ENCODE measurements at regions not wholly inside any gene's neighbourhood (a gene's known extent, or its start where the extent isn't known, plus 50 kb on each side); places are given as distances from the start of the nearest gene placed in this dataset.

DNA sequence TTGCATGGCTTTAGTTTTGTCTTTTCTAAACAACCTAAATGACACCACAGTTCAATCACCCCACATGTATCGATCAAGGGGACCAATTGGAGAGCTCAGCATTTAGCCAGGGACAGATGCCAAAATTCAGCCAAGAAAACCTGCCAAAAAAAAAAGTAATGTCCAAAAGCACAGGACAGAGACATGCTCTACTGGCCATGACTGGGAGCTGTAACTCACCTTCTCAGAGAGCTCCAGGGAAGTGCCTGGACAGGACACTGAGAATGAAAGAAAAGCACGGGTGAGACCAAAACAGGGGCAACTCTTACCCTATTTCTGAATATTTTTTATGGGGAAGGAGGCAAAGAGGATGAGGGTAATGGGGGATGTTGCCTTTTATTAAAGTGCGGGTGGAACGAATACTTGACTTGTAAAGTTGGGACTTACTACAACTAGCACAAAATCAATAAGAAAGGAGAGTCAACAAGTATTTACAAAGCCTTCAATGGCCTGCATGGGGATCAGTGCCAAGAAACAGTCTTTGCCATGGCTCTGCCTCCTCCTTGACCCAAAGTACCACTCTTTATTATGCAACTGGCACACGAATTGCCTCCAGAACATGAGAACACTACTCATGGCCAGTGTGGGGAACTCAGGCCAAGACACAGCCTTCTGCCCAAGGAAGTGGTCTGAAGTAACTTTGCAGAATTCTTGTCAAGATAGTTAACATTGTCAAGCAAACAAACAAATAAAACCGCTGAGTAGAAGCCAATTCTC, 72.9 kb upstream of the HK2 start:
- no peak for DNase-seq

- DNase-seq: no peak
Measured at GRCh38 chr2:74762789-74763188, 71.1 kb upstream of the HK2 start.

- DNase-seq: no peak
Measured at GRCh38 chr2:74763962-74764428, 69.9 kb upstream of the HK2 start.

- no peak for DNase-seq
Measured at GRCh38 chr2:74764429-74765272, 69.3 kb upstream of the HK2 start.

GRCh38 chr2:74766780-74767179, 67.1 kb upstream of the HK2 start:
- no peak for DNase-seq

GRCh38 chr2:74767618-74768017, 66.3 kb upstream of the HK2 start:
- DNase-seq: no peak

GRCh38 chr2:74768401-74768914, 65.5 kb upstream of the HK2 start:
- no peak for DNase-seq

- no peak for DNase-seq
Measured at GRCh38 chr2:74772046-74772445, 61.9 kb upstream of the HK2 start.

DNA sequence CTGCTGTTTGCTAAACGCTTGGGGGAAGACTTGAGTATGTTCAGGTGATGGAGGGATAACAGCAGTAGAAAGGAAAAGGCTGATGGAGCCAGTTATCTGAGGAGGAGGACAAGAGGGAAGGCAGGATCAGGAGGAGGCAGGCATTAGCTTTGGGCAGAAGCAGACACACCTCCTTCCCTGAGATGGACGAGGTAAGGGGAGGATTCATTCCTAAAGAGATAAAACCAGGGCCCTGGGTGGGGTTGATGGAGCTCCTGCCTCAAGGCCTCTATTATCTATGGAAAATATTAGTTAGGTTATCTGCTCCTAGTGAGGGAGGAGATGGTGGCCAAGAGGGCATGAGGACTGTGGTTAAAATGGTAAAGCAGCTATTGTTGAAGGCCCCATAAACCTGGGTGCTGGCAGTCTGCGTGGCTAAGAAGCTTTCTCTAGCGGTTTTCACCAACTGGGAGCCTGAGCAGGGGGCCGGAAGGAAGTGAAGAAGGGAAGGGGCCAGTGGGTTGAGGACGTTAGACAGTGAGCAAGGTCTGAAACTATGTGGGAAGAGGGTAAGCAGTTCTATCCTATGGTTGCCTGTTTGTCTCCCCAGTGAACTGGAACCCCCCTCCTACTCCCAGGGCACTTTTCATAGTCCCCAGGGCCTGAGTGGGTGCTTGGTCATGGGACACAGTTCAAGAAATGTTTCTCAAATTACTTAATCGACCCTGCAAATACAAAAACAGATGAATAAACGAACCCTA, 56.6 kb upstream of the HK2 start:
- no peak for DNase-seq

GRCh38 chr2:74778381-74779264, 55.3 kb upstream of the HK2 start:
- DNase-seq: peak; percentile 79

DNA sequence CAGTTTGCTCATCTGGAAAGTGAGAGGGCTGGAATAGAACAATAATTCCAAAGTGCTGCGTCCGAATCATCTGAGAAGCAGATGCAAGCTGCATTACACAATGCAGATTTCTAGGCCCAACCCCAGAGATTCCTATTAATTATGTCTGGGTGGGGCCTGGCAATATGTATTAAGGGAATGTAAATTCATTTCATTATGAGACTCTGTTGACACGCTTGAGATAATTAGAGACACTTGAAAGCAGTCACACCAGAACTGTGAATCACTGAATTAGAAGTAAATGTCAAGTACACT, 54.7 kb upstream of the HK2 start:
- DNase-seq: no peak

DNA sequence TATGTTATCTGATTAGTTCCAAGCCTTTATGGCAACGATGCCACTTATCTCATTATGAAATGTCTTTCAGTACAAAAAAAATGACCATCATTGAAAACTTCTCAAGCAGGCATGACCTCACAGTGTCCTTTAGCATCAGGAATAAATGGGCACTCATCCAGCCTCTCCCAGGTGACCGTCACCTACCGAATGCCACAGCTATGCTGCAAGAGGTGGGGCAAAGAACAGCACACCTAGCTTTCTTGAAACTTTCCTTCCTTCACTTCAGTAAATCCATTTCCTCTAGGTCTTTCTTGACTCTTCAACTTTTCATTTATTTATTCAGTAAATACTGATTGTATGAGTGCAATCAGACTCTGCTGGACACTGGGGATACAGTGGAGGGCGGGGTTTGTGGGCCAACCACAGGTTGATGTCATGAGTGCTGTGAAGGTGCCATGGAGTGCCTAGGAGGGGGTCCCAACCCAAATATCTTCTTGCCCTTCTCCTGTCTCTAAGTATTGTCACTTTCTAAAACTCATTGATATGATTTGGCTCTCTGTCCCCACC, 54.3 kb upstream of the HK2 start:
- no peak for DNase-seq

All from islet precursor cell (in vitro differentiated cells).